Epithelial cell of esophagus (primary cell): ENCODE measurements at regions not wholly inside any gene's neighbourhood (a gene's known extent, or its start where the extent isn't known, plus 50 kb on each side); places are given as distances from the start of the nearest gene placed in this dataset.
A peak's percentile ranks its signal among the peaks of the same experiment; 100 is the strongest.

ENCODE experiments used
- DNase-seq: peaks from one replicate; pipeline ENCODE4 v3.0.0; 2010; ENCODE audit warnings: low read depth
- H3K4me3 ChIP-seq: 2 replicates; pipeline ENCODE4 v1.5.1; 2011; ENCODE audit warnings: mild to moderate bottlenecking, low read length, control low read depth
- TF ChIP-seq, protein P1 (sequence below): IDR thresholded peaks from 2 replicates; pipeline ENCODE4 v1.5.1; 2011; ENCODE audit warnings: low read depth, mild to moderate bottlenecking, low read length, control low read depth, inconsistent platforms; ENCODE audit not compliant: insufficient read depth; ENCODE audit errors: missing control alignments

DNA sequence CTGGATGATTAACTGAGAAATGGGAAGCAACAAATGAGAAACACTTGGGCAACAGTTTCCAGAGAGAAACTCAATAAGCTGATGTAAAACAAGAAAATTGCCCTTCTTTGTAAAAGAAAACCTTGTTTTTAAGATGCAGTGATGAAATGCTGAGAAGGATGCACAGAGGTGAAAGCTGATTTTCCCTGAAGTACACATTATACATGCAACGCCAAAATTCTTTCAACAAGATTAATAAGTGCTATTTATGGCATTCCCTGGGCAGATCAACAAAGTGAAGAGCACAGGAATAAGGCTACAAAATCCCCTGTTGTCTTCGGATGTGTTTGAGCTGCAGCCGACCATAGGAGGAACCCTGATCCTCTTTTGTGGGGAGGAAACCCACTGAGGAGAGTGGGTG, 208.0 kb upstream of the ANKH start:
- no peak for DNase-seq
- TF ChIP-seq, protein P1, sequence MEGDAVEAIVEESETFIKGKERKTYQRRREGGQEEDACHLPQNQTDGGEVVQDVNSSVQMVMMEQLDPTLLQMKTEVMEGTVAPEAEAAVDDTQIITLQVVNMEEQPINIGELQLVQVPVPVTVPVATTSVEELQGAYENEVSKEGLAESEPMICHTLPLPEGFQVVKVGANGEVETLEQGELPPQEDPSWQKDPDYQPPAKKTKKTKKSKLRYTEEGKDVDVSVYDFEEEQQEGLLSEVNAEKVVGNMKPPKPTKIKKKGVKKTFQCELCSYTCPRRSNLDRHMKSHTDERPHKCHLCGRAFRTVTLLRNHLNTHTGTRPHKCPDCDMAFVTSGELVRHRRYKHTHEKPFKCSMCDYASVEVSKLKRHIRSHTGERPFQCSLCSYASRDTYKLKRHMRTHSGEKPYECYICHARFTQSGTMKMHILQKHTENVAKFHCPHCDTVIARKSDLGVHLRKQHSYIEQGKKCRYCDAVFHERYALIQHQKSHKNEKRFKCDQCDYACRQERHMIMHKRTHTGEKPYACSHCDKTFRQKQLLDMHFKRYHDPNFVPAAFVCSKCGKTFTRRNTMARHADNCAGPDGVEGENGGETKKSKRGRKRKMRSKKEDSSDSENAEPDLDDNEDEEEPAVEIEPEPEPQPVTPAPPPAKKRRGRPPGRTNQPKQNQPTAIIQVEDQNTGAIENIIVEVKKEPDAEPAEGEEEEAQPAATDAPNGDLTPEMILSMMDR = no peak
- H3K4me3 ChIP-seq = no peak overlapping the region

GRCh38 chr5:15074651-15075050, 203.1 kb upstream of the ANKH start:
- peak; percentile 24 for DNase-seq
- TF ChIP-seq, protein P1 = no peak
- no peak overlapping the region for H3K4me3 ChIP-seq

DNA sequence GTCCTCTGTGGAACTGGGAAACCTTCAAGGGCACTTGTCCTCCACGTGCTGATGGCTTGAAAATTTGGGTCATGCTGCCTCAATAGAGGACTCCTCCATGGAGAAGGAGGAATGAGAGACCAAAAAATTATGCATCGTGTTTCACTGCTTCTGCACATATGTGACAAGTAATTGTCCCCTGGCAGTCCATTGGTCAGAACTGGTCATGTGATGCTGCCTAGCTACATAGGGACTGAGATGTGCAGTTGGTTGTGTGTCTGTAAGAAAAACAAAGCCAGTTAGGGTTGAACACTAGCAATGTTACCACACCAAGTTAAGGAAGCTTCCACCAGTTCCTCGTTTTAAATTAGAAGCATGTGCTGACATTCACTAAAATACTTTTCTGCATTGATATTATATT, 201.9 kb upstream of the ANKH start:
- no peak for DNase-seq
- TF ChIP-seq, protein P1 = no peak

DNA sequence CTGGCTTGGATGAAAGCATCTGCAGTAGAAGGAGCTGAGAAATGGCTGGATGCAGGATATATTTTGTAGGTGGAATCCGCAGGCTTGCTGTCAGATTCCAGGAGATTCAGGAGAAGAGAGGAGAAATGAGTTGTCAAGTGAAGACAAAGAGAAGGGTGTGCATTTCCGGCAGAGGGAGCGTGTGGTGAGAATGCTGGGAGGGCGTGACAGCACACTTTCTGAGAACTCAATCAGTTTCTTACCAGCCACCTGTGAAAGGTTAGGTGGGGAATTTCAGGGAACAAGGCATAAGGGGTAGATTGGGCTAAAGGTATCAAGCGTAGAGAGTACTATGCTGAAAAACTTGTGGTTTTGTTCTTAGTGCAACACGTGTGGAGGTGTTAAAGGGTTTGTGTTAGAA, 199.3 kb upstream of the ANKH start:
- DNase-seq = peak; percentile 9
- TF ChIP-seq, protein P1 = no peak
- no peak overlapping the region for H3K4me3 ChIP-seq

More for the DNA sequence above, 201.9 kb upstream of the ANKH start:
- no peak overlapping the region for H3K4me3 ChIP-seq

DNA sequence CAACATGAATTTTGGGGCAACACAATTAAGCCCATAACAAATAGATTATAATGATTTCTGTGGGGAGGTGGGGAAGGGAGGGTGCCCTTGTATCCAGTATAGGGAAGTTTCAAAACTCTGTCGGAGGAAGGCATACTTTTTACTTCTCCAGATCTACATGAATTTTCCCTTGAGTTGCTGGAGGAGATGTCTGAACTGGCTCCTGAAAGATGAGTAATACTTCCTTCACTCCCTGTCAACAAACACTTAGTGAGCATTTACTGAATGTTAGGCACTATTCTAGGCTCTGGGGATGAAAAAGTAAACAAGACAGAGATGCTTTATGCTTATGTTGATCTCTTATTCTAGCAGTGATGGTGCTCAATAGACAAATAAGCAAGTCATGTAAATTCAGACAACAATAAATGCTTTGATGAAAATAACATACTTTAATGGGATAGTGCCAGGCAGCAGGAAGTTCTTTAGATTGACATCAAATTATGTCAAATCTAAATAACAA, 197.9 kb upstream of the ANKH start:
- TF ChIP-seq, protein P1 = no peak
- H3K4me3 ChIP-seq = no peak overlapping the region
- peak; percentile 65 for DNase-seq

DNA sequence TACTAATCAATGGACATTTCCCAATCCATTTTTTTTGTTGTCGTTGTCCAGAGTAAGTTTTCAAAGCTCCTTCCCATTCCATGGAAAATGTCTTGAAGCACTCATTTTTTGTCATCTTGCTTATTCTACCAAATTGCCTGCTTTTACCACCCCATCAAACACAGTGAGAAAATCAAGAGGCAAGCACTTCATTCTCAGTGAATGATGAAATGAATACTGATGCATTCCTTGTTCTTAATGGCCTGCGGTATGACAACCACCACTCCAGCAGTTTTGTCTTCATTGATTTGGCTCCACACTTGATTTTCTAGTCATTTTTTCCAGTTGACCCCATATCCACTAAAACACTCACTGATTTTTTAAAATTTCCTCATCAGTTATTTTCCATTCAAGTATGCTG, 193.5 kb upstream of the ANKH start:
- DNase-seq = no peak
- TF ChIP-seq, protein P1 = no peak
- no peak overlapping the region for H3K4me3 ChIP-seq

- H3K4me3 ChIP-seq = no peak overlapping the region
- TF ChIP-seq, protein P1 = no peak
- DNase-seq = no peak
Observed at GRCh38 chr5:15064396-15064795, 192.8 kb upstream of the ANKH start.
